Panc1 (cell line): ENCODE measurements at regions not wholly inside any gene's neighbourhood (a gene's known extent, or its start where the extent isn't known, plus 50 kb on each side); places are given as distances from the start of the nearest gene placed in this dataset.

Source experiments
- ATAC-seq: fragments of 200-7000 bp; cut with Tn5 transposase; 2 replicates; pipeline ENCODE4 v1.9.1; 2020; ENCODE audit warnings: mild to moderate bottlenecking, moderate library complexity
- BruUV-seq: library from RNA; stranded (reverse); fragments of 400-500 nt; replicated peaks from 2 replicates; lab custom pipeline; 2021; lab: Mats Ljungman, UMichigan
- CTCF ChIA-PET: fragments of 300-600 bp; sonication (Branson Sonifier 250); formaldehyde crosslinking; loops from one replicate; lab custom pipeline; 2022; ENCODE audit warnings: antibody characterized with exemption; lab: Charles Lee
- POLR2A ChIA-PET: fragments of 300-600 bp; sonication (Branson Sonifier 250); formaldehyde crosslinking; loops from one replicate; lab custom pipeline; 2022; ENCODE audit warnings: antibody characterized with exemption; lab: Charles Lee
- DNase-seq: peaks from one replicate; pipeline ENCODE4 v3.0.0-alpha.2; 2010; ENCODE audit warnings: low read depth, low spot score
- H3K27ac ChIP-seq: 2 replicates; pipeline ENCODE4 v1.5.1; 2011; ENCODE audit warnings: mild to moderate bottlenecking, low read length, inconsistent platforms
- H3K27me3 ChIP-seq: fragments of 200-500 bp; sonication (Bioruptor generic); 2 replicates; pipeline ENCODE4 v1.6.0; 2014; ENCODE audit warnings: low read length, inconsistent platforms; ENCODE audit not compliant: control insufficient read depth, insufficient read depth
- H3K36me3 ChIP-seq: fragments of 200-500 bp; sonication (Bioruptor generic); 2 replicates; pipeline ENCODE4 v1.5.1; 2014; ENCODE audit warnings: inconsistent platforms, mild to moderate bottlenecking, low read length, moderate library complexity; ENCODE audit not compliant: control insufficient read depth, insufficient read depth
- H3K4me1 ChIP-seq: 2 replicates; pipeline ENCODE4 v1.5.1; 2011; ENCODE audit warnings: inconsistent platforms, mild to moderate bottlenecking, low read length, moderate library complexity; ENCODE audit not compliant: control insufficient read depth, insufficient read depth
- H3K4me3 ChIP-seq, 2 experiments: 2 replicates each; pipeline ENCODE4 v1.5.1; 2011 to 2012; ENCODE audit warnings: low read depth in 2 of 2, low read length in 2 of 2, mild to moderate bottlenecking in 2 of 2, inconsistent platforms in 1 of 2, moderate library complexity in 1 of 2
- H3K9me3 ChIP-seq: fragments of 200-500 bp; sonication (Bioruptor generic); 2 replicates; pipeline ENCODE4 v1.5.1; 2014; ENCODE audit warnings: low read depth, mild to moderate bottlenecking, inconsistent platforms, low read length, moderate library complexity; ENCODE audit not compliant: control insufficient read depth, insufficient read depth
- CTCF ChIP-seq: fragments of 450-650 bp; IDR thresholded peaks from 2 replicates; pipeline ENCODE4 v1.5.1; 2017; ENCODE audit warnings: mild to moderate bottlenecking
- POLR2AphosphoS5 ChIP-seq: IDR thresholded peaks from 2 replicates; pipeline ENCODE4 v1.6.1; 2012; ENCODE audit warnings: mild to moderate bottlenecking, low read depth, low read length, moderate library complexity
- SIN3A ChIP-seq: IDR thresholded peaks from 2 replicates; pipeline ENCODE4 v1.6.1; 2012; ENCODE audit warnings: low read depth, mild to moderate bottlenecking, low read length, moderate library complexity, borderline replicate concordance; ENCODE audit not compliant: insufficient read depth
- TCF7L2 ChIP-seq: IDR thresholded peaks from 2 replicates; pipeline ENCODE4 v1.6.1; 2011; ENCODE audit warnings: mild to moderate bottlenecking, low read depth, low read length, inconsistent platforms
- in situ Hi-C: cut with HindIII; loops from 2 replicates; pipeline ENCODE4 v1.10.0; 2016; ENCODE audit warnings: low sequenced_read_pairs, low pct_unique_long_range_greater_than_20kb
- intact Hi-C: fragments of 100-400 bp; cut with micrococcal nuclease; formaldehyde crosslinking; loops from one replicate; pipeline ENCODE4 v1.10.0; 2022; ENCODE audit not compliant: unreplicated experiment
- TF ChIP-seq, protein P1 (sequence below), 2 experiments: IDR thresholded peaks; 2 replicates each; pipeline ENCODE4 v1.6.1; 2011 to 2012; ENCODE audit warnings: low read depth in 2 of 2, control low read depth in 1 of 2, low read length in 1 of 2, mild to moderate bottlenecking in 1 of 2, moderate library complexity in 1 of 2; ENCODE audit not compliant: insufficient read depth in 1 of 2

DNA sequence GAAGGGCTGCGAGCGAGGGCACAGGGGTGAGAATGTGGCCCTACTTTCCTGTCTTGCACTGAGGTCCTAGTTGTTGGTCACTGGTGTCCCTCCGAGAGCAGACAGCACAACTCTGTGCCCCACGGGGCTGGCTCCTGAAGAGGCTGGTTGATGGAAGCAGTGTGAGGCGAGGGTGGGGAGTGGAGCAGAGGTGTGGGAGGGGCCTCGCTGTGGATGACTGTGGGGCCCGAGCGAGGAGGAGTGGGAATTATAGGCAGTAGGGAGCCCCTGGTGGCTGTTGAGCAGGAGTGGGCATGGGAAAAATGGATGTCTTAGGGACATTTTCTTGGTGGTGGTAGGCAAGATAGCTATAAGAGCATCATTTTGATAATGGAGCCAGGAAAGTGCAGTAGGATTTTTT, 660.5 kb upstream of the HS6ST1 start:
- ChIA-PET POLR2A (no interaction called here), CTCF (no interaction called here)
- Histone ChIP-seq H3K27me3 (no peaks in the 10 kb centered on the region), H3K4me3 (no peak overlapping the region), H3K36me3 (no peaks in the 10 kb centered on the region), H3K4me1 (no peaks in the 10 kb centered on the region), H3K9me3 (no peaks in the 10 kb centered on the region), H3K27ac (no peak overlapping the region)
- no peak for ATAC-seq
- in situ Hi-C loops: no loop called here
- BruUV-seq: no TSS peak
- TF ChIP-seq, protein P1, sequence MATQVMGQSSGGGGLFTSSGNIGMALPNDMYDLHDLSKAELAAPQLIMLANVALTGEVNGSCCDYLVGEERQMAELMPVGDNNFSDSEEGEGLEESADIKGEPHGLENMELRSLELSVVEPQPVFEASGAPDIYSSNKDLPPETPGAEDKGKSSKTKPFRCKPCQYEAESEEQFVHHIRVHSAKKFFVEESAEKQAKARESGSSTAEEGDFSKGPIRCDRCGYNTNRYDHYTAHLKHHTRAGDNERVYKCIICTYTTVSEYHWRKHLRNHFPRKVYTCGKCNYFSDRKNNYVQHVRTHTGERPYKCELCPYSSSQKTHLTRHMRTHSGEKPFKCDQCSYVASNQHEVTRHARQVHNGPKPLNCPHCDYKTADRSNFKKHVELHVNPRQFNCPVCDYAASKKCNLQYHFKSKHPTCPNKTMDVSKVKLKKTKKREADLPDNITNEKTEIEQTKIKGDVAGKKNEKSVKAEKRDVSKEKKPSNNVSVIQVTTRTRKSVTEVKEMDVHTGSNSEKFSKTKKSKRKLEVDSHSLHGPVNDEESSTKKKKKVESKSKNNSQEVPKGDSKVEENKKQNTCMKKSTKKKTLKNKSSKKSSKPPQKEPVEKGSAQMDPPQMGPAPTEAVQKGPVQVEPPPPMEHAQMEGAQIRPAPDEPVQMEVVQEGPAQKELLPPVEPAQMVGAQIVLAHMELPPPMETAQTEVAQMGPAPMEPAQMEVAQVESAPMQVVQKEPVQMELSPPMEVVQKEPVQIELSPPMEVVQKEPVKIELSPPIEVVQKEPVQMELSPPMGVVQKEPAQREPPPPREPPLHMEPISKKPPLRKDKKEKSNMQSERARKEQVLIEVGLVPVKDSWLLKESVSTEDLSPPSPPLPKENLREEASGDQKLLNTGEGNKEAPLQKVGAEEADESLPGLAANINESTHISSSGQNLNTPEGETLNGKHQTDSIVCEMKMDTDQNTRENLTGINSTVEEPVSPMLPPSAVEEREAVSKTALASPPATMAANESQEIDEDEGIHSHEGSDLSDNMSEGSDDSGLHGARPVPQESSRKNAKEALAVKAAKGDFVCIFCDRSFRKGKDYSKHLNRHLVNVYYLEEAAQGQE (IDR thresholded peaks at IDR 0.05; ENCODE audit: insufficient read depth in 1 of 2, low read depth in 2 of 2, low read length in 1 of 2): no peak
- TF ChIP-seq POLR2AphosphoS5 (no peak), SIN3A (no peak), CTCF (no peak), TCF7L2 (no peak)
- DNase-seq: no peak
- intact Hi-C loops: no loop called here

- H3K36me3 ChIP-seq: no peaks in the 10 kb centered on the region
- no peaks in the 10 kb centered on the region for H3K27me3 ChIP-seq
- ChIA-PET CTCF (no interaction called here), POLR2A (no interaction called here)
- no peaks in the 10 kb centered on the region for H3K9me3 ChIP-seq
- DNase-seq (no peak), ATAC-seq (no peak)
- TF ChIP-seq CTCF (no peak), POLR2AphosphoS5 (no peak), SIN3A (no peak), TCF7L2 (no peak)
- TF ChIP-seq, protein P1 (IDR thresholded peaks at IDR 0.05; ENCODE audit: insufficient read depth in 1 of 2, low read depth in 2 of 2, low read length in 1 of 2): no peak
- intact Hi-C loops (no loop called here), in situ Hi-C loops (no loop called here)
- BruUV-seq: no TSS peak
- no peaks in the 10 kb centered on the region for H3K4me1 ChIP-seq
- no peak overlapping the region for H3K4me3 ChIP-seq
- H3K27ac ChIP-seq: no peak overlapping the region
Observed at GRCh38 chr2:128980475-128980874, 661.8 kb upstream of the HS6ST1 start.
